Heart left ventricle (tissue), 16 donors: ENCODE measurements at regions not wholly inside any gene's neighbourhood (a gene's known extent, or its start where the extent isn't known, plus 50 kb on each side); places are given as distances from the start of the nearest gene placed in this dataset.
"Not testable (repeated sequence)": the region's sequence is repeated elsewhere in the genome, so short reads cannot be mapped to it uniquely, and the experiment has no call there.

ENCODE experiments used
- ATAC-seq, 4 donors: fragments of 200-7000 bp; cut with Tn5 transposase; one replicate each; pipeline ENCODE4 v1.9.1; 2020 to 2022; ENCODE audit warnings: moderate library complexity in 4 of 4, mild to moderate bottlenecking in 3 of 4, moderate number of reproducible peaks in 1 of 4
- DNase-seq, 5 donors: peaks; one replicate each; pipeline ENCODE4 v3.0.0-alpha.2; 2020
- H3K27ac ChIP-seq, 12 donors: fragments of 200-600 bp; sonication (generic) in 4 of 12; one replicate each; pipeline versions ENCODE4 v1.5.0 to v1.8.0; 2016 to 2022; ENCODE audit warnings: mild to moderate bottlenecking in 2 of 12
- H3K27me3 ChIP-seq, 9 donors: fragments of 200-600 bp; sonication (generic) in 2 of 9; one replicate each; pipeline versions ENCODE4 v1.5.1 to v1.8.0; 2016 to 2022; ENCODE audit warnings: mild to moderate bottlenecking in 3 of 9
- H3K36me3 ChIP-seq, 9 donors: fragments of 200-600 bp; sonication (generic) in 2 of 9; one replicate each; pipeline versions ENCODE4 v1.5.0 to v1.8.0; 2018 to 2022; ENCODE audit warnings: mild to moderate bottlenecking in 2 of 9
- H3K4me1 ChIP-seq, 12 donors: fragments of 200-600 bp; sonication (generic) in 4 of 12; one replicate each; pipeline versions ENCODE4 v1.5.0 to v1.8.0; 2016 to 2022; ENCODE audit warnings: mild to moderate bottlenecking in 3 of 12
- H3K4me3 ChIP-seq, 12 donors: fragments of 200-600 bp; sonication (generic) in 4 of 12; one replicate each; pipeline versions ENCODE4 v1.5.0 to v1.8.0; 2017 to 2022; ENCODE audit warnings: mild to moderate bottlenecking in 9 of 12, moderate library complexity in 4 of 12
- H3K9me3 ChIP-seq, 12 donors: fragments of 200-600 bp; sonication (generic) in 4 of 12; one replicate each; pipeline versions ENCODE4 v1.5.0 to v1.8.0; 2016 to 2022; ENCODE audit warnings: mild to moderate bottlenecking in 1 of 12
- CTCF ChIP-seq, 12 donors: fragments of 200-600 bp; sonication (generic) in 4 of 12; IDR thresholded peaks; one replicate each; pipeline versions ENCODE4 v1.5.0 to v1.8.0; 2018 to 2022; ENCODE audit warnings: antibody characterized with exemption in 12 of 12, mild to moderate bottlenecking in 5 of 12
- POLR2A ChIP-seq, 2 donors: fragments of 450-650 bp; IDR thresholded peaks; one replicate each; pipeline ENCODE4 v1.6.1; 2017; ENCODE audit warnings: antibody characterized with exemption in 2 of 2, mild to moderate bottlenecking in 2 of 2, moderate library complexity in 2 of 2
- WGBS, 4 donors: extraction: QIAGEN DNeasy Blood & Tissue Kit in 2 of 4; methylation state at CpG; one replicate each; pipeline versions ENCODE4 v1.1.5 to v1.1.7; 2013 to 2018; 5-methylcytosine and 5-hydroxymethylcytosine counted together
- intact Hi-C, 10 donors: fragments of 100-400 bp; cut with DNase I; formaldehyde crosslinking; loops; one replicate each; pipeline versions ENCODE4 v1.11.1 to v1.14.2; 2022
- donor health status: ischemic (EF 13 %, LVEDD 7.1; RV severe dilation, severe dysfunction).
- donor health status: healthy with polysubstance abuse.
- donor health status: DM: no; HTN: yes; CAD: no.
- donor health status: DM: no; HTN: no; CAD: no.
- donor health status: ischemic (EF 25% LVEDD 6.9; RV normal size, moderate dysfunction).
- donor health status: ischemic (EF 25% LVEDD 5.7; RV mildly dilated, moderate dysfunction).
- donor health status: healthy.
- donor health status: DM: yes; HTN: yes; CAD: no.
- donor health status: ischemic (EF 35%, LVEDD 5.7; RV mildly dilated, moderate dysfunction).
- donor health status: nonischemic (EF 11% LVEDD 7.7; RV severe dilation, severe dysfunction).
- donor health status: DM: yes; HTN: yes; CAD: no.
- donor health status: PGD.
- donor health status: ischemic (EF 29% LVEDD 5.4; RV normal size, mild dysfunction).
- donor health status: nonischemic (EF 23%, LVEDD 6.1; RV moderate dilation, normal function).

DNA sequence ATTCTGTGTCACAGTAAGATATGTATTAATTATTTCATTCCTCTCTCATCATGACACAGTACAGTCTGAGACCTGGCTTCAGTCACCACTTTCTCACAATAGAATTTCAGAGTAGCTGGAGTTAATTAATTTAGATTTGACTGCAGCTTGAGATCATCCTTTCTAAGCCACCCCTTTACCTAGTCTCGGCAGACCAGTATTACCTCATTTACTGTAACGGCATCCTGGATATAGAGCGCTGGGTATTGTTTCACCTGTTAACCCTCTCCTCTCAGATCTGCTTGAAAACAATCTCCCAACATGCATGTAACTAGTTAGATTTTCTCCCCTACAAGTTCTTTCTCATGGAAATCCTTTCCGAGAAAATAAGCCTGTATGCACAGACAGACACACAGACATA, 1057.5 kb downstream of the GATA3 start:
- ATAC-seq (no peak), DNase-seq (no peak)
- Histone ChIP-seq H3K27ac (no peak overlapping the region), H3K4me3 (no peak overlapping the region), H3K27me3 (peaks cover 0 to 2% (median 0%) of the 10 kb centered on the region in 9 donors), H3K4me1 (no peaks in the 10 kb centered on the region), H3K36me3 (no peaks in the 10 kb centered on the region), H3K9me3 (no peaks in the 10 kb centered on the region)
- intact Hi-C loops = no loop called here
- 25 to 35% (median 31%) methylated on average over 4 of the region's 4 CpGs for WGBS, 4 donors
- TF ChIP-seq CTCF (IDR thresholded peaks at IDR 0.05) = no peak

- DNase-seq = no peak
- Histone ChIP-seq H3K27me3 (peaks cover 0 to 3% (median 0%) of the 10 kb centered on the region in 9 donors), H3K4me3 (no peak overlapping the region), H3K27ac (no peak overlapping the region), H3K36me3 (no peaks in the 10 kb centered on the region), H3K9me3 (no peaks in the 10 kb centered on the region), H3K4me1 (no peaks in the 10 kb centered on the region)
- TF ChIP-seq CTCF (IDR thresholded peaks at IDR 0.05) (no peak), POLR2A (IDR thresholded peaks at IDR 0.05) (no peak)
- WGBS, 4 donors = 55 to 78% (median 67%) methylated on average over 4 of the region's 4 CpGs
- intact Hi-C loops = no loop called here
- no peak for ATAC-seq
Observed at GRCh38 chr10:9126728-9127127, 1072.2 kb downstream of the GATA3 start.

DNA sequence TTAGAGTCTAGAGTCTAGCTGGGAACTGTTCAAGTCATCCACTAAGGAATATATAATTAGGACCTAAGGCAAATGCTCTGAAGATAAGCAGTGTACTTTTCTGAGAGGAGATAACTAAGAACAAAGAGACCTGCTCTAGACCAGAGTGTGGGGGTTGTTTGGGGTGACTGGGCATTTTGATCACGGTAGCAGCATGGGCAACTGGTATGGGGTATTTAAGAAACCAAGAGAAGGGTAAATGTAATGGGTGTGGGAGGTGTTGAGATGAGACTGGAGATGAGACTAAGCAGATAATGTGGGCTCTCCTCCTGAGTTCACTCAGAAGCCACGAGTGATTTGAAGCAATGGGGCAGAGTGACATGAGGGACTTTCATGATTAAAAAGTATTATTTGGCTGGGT, 1082.9 kb downstream of the GATA3 start:
- Histone ChIP-seq H3K4me3 (no peak overlapping the region), H3K9me3 (no peaks in the 10 kb centered on the region), H3K4me1 (no peaks in the 10 kb centered on the region), H3K27me3 (no peaks in the 10 kb centered on the region), H3K27ac (no peak overlapping the region), H3K36me3 (no peaks in the 10 kb centered on the region)
- no peak for TF ChIP-seq POLR2A (IDR thresholded peaks at IDR 0.05)
- TF ChIP-seq CTCF (IDR thresholded peaks at IDR 0.05) = no peak
- DNase-seq (no peak), ATAC-seq (no peak)
- intact Hi-C loops = loop anchor here in 1 of 10 donors (10.0 kb wide), 1 partner anchor 53 kb away; no protein-coding TSS in a partner anchor
- WGBS, 4 donors = 16 to 35% (median 25%) methylated on average over 2 of the region's 2 CpGs

DNA sequence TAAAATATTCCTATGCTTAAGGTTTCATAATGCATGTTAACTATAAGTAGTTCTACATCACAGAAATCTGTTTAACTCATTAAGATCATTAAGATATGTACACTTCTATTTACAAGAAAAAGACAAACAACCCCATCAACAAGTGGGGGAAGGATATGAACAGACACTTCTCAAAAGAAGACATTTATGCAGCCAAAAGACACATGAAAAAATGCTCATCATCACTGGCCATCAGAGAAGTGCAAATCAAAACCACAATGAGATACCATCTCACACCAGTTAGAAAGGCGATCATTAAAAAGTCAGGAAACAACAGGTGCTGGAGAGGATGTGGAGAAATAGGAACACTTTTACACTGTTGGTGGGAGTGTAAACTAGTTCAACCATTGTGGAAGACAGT, 1084.3 kb downstream of the GATA3 start:
- H3K9me3 ChIP-seq, DNase-seq, H3K36me3 ChIP-seq, H3K27me3 ChIP-seq, H3K27ac ChIP-seq, H3K4me3 ChIP-seq, H3K4me1 ChIP-seq, ATAC-seq: not testable (repeated sequence)
- 91 to 100% (median 96%) methylated on average over 1 of the region's 1 CpG for WGBS, 4 donors
- intact Hi-C loops = loop anchor here in 1 of 10 donors (10.0 kb wide), 1 partner anchor 54 kb away; no protein-coding TSS in a partner anchor

- intact Hi-C loops = no loop called here
- Histone ChIP-seq H3K9me3 (no peaks in the 10 kb centered on the region), H3K4me3 (no peak overlapping the region), H3K36me3 (no peaks in the 10 kb centered on the region), H3K27ac (no peak overlapping the region), H3K27me3 (no peaks in the 10 kb centered on the region), H3K4me1 (no peaks in the 10 kb centered on the region)
- WGBS, 4 donors = 24 to 37% (median 27%) methylated on average over 3 of the region's 3 CpGs
- TF ChIP-seq CTCF (IDR thresholded peaks at IDR 0.05) (no peak), POLR2A (IDR thresholded peaks at IDR 0.05) (no peak)
- no peak for ATAC-seq
- DNase-seq = no peak
Observed at GRCh38 chr10:9140373-9140772, 1085.9 kb downstream of the GATA3 start.
